Esophagus squamous epithelium (tissue), 4 donors: ENCODE measurements at regions not wholly inside any gene's neighbourhood (a gene's known extent, or its start where the extent isn't known, plus 50 kb on each side); places are given as distances from the start of the nearest gene placed in this dataset.

Experiments
- POLR2A ChIP-seq, 4 donors: fragments of 450-650 bp; IDR thresholded peaks; one replicate each; pipeline ENCODE4 v1.6.1; 2017; ENCODE audit warnings: antibody characterized with exemption in 4 of 4, mild to moderate bottlenecking in 4 of 4, moderate library complexity in 3 of 4
- TF ChIP-seq, protein P1 (sequence below), 6 experiments: fragments of 450-650 bp in 4 of 6; fragments of 200-600 bp in 2 of 6; sonication (generic) in 2 of 6; IDR thresholded peaks; one replicate each; pipeline ENCODE4 v1.5.1; 2016 to 2019; ENCODE audit warnings: antibody characterized with exemption in 6 of 6, mild to moderate bottlenecking in 4 of 6, moderate library complexity in 4 of 6

DNA sequence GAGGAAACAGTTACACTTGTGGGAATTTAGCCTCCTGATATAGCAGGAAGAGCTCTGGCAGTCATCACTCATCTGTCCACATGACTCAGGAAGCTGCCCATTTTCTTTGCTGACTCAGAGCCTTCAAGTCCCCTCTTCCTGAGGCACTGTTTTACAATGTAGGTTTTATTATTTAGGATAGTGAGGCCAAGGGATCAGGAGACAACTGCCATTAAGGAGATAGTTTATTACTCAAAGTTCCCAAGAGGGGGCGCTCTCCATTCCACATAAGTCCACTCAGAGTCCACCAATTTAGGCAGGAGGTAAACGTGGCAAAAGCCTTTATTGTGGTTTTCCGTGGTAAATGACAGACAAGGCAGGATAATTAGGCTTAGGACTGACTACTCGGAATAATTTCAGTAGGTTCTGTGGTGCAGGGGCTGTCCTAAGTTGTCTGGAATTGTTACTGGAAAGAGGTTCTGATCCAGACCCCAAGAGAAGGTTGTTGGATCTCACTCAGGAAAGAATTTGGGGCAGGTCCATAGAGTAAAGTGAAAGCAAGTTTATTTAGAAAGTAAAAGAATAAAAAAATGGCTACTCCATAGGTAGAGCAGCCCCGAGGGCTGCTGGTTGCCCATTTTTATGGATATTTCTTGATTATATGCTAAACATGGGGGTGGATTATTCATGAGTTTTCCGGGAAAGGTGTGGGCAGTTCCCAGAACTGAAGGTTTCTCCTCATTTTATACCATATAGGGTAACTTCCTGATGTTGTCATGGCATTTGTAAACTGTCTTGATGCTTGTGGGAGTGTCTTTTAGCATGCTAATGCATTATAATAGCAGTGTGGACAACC lies 96.0 kb upstream of the RAB40AL start:
- TF ChIP-seq, protein P1, sequence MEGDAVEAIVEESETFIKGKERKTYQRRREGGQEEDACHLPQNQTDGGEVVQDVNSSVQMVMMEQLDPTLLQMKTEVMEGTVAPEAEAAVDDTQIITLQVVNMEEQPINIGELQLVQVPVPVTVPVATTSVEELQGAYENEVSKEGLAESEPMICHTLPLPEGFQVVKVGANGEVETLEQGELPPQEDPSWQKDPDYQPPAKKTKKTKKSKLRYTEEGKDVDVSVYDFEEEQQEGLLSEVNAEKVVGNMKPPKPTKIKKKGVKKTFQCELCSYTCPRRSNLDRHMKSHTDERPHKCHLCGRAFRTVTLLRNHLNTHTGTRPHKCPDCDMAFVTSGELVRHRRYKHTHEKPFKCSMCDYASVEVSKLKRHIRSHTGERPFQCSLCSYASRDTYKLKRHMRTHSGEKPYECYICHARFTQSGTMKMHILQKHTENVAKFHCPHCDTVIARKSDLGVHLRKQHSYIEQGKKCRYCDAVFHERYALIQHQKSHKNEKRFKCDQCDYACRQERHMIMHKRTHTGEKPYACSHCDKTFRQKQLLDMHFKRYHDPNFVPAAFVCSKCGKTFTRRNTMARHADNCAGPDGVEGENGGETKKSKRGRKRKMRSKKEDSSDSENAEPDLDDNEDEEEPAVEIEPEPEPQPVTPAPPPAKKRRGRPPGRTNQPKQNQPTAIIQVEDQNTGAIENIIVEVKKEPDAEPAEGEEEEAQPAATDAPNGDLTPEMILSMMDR (IDR thresholded peaks at IDR 0.05) = no peak
- no peak for TF ChIP-seq POLR2A (IDR thresholded peaks at IDR 0.05)
